Parathyroid adenoma (tissue), 2 donors: ENCODE measurements at regions not wholly inside any gene's neighbourhood (a gene's known extent, or its start where the extent isn't known, plus 50 kb on each side); places are given as distances from the start of the nearest gene placed in this dataset.

Experiments
- H2AFZ ChIP-seq: fragments of 300-600 bp; sonication (generic); one replicate; pipeline ENCODE4 v1.7.0; 2017; ENCODE audit warnings: antibody characterized with exemption, mild to moderate bottlenecking
- H3K27ac ChIP-seq: fragments of 300-600 bp; sonication (generic); one replicate; pipeline ENCODE4 v1.7.0; 2017
- H3K27me3 ChIP-seq: fragments of 300-600 bp; sonication (generic); one replicate; pipeline ENCODE4 v1.7.0; 2017; ENCODE audit warnings: low read length; ENCODE audit not compliant: control insufficient read depth, insufficient read depth
- H3K36me3 ChIP-seq: fragments of 300-600 bp; sonication (generic); one replicate; pipeline ENCODE4 v1.7.0; 2017; ENCODE audit warnings: low read length; ENCODE audit not compliant: control insufficient read depth, insufficient read depth
- H3K4me1 ChIP-seq: fragments of 300-600 bp; sonication (generic); one replicate; pipeline ENCODE4 v1.7.0; 2017; ENCODE audit warnings: control low read depth
- H3K4me2 ChIP-seq: fragments of 300-600 bp; sonication (generic); one replicate; pipeline ENCODE4 v1.7.0; 2017; ENCODE audit warnings: low read length
- H3K4me3 ChIP-seq: fragments of 300-600 bp; sonication (generic); one replicate; pipeline ENCODE4 v1.7.0; 2017; ENCODE audit warnings: low read depth, low read length
- H3K79me2 ChIP-seq: fragments of 300-600 bp; sonication (generic); one replicate; pipeline ENCODE4 v1.7.0; 2017; ENCODE audit warnings: control low read depth
- H3K9ac ChIP-seq: fragments of 300-600 bp; sonication (generic); one replicate; pipeline ENCODE4 v1.7.0; 2017; ENCODE audit warnings: mild to moderate bottlenecking
- H3K9me3 ChIP-seq: fragments of 300-600 bp; sonication (generic); one replicate; pipeline ENCODE4 v1.7.0; 2017; ENCODE audit warnings: low read length; ENCODE audit not compliant: control insufficient read depth
- TF ChIP-seq, protein P1 (sequence below): fragments of 300-600 bp; sonication (generic); IDR thresholded peaks from one replicate; pipeline ENCODE4 v1.7.0; 2017; ENCODE audit warnings: antibody characterized with exemption, mild to moderate bottlenecking
- donor health status: primary hyperparathyroidism.

DNA sequence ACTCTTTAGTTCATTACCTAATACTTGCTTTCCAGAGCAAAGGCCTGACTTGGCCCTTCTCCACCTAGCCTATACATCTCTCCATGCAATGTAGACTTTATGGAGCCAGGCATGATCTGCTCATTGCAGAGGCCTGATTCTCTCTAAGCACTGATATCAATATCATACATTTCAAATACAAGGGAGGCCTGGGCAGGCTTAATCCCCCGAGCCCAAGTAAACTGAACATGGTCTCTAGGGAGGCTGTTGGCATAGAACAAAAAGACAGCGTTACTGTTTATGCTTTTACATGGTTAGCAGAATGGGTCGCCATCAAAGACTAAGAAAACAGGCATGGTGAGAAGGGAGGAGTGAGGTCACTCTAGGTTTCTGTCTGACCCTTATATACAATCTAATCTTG lies 695.1 kb downstream of the ZEB2 start:
- H3K79me2 ChIP-seq, result no peaks in the 10 kb centered on the region
- no peak overlapping the region for H3K27ac ChIP-seq
- no peak overlapping the region for H3K9ac ChIP-seq
- H2AFZ ChIP-seq, result no peak overlapping the region
- TF ChIP-seq, protein P1, sequence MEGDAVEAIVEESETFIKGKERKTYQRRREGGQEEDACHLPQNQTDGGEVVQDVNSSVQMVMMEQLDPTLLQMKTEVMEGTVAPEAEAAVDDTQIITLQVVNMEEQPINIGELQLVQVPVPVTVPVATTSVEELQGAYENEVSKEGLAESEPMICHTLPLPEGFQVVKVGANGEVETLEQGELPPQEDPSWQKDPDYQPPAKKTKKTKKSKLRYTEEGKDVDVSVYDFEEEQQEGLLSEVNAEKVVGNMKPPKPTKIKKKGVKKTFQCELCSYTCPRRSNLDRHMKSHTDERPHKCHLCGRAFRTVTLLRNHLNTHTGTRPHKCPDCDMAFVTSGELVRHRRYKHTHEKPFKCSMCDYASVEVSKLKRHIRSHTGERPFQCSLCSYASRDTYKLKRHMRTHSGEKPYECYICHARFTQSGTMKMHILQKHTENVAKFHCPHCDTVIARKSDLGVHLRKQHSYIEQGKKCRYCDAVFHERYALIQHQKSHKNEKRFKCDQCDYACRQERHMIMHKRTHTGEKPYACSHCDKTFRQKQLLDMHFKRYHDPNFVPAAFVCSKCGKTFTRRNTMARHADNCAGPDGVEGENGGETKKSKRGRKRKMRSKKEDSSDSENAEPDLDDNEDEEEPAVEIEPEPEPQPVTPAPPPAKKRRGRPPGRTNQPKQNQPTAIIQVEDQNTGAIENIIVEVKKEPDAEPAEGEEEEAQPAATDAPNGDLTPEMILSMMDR, result no peak
- H3K27me3 ChIP-seq, result no peaks in the 10 kb centered on the region
- no peaks in the 10 kb centered on the region for H3K36me3 ChIP-seq
- no peaks in the 10 kb centered on the region for H3K4me1 ChIP-seq
- H3K4me3 ChIP-seq, result no peak overlapping the region
- H3K4me2 ChIP-seq, result no peak overlapping the region
- no peaks in the 10 kb centered on the region for H3K9me3 ChIP-seq

DNA sequence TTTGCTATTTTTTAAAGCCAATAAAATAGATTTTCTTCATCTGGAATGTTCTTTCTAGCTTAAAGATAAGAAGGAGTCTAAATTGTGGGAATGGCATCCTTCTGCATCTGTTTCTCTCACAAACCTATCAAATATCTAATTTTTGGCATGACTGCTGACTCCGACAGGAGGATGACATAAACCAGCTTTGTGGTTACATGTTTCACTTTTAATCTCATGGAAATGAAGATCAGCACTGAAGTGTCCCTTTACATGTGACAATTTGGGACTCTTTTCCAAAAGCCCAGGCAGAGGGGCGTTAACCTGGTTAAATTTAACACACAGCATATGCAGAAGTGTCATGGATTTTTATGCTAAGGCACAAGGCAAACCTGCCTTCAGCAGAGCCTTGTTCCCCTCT lies 694.7 kb downstream of the ARHGAP15 start:
- TF ChIP-seq, protein P1, result no peak
- no peak overlapping the region for H2AFZ ChIP-seq
- no peak overlapping the region for H3K4me3 ChIP-seq
- no peaks in the 10 kb centered on the region for H3K4me1 ChIP-seq
- no peak overlapping the region for H3K9ac ChIP-seq
- no peak overlapping the region for H3K4me2 ChIP-seq
- H3K36me3 ChIP-seq, result no peaks in the 10 kb centered on the region
- H3K27ac ChIP-seq, result no peak overlapping the region
- no peaks in the 10 kb centered on the region for H3K79me2 ChIP-seq
- H3K27me3 ChIP-seq, result no peaks in the 10 kb centered on the region
- no peaks in the 10 kb centered on the region for H3K9me3 ChIP-seq

DNA sequence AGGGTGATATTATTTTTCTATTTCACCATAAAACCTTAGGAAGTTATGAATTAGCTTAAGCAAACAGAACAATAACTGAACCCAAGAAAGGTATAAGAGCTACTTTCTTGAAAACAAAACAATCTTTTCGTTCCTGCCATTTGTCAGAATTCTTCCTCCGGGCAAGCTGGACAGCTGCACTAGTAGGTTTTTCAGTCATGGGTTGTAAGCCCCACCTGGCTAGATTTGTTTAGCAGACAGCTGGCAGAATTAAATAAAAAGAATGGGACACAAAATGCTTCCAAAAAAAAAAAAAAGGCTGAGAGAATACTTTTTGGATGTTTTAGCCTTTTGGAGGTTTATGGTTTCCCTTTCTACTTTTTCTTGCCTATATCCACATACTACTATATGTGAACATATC lies 694.1 kb downstream of the ARHGAP15 start:
- Histone ChIP-seq H3K79me2 (no peaks in the 10 kb centered on the region), H3K27me3 (no peaks in the 10 kb centered on the region), H3K4me1 (no peaks in the 10 kb centered on the region), H3K27ac (no peak overlapping the region), H3K9me3 (no peaks in the 10 kb centered on the region), H3K36me3 (no peaks in the 10 kb centered on the region), H2AFZ (no peak overlapping the region), H3K4me3 (no peak overlapping the region), H3K4me2 (no peak overlapping the region), H3K9ac (no peak overlapping the region)
- TF ChIP-seq, protein P1, result no peak

DNA sequence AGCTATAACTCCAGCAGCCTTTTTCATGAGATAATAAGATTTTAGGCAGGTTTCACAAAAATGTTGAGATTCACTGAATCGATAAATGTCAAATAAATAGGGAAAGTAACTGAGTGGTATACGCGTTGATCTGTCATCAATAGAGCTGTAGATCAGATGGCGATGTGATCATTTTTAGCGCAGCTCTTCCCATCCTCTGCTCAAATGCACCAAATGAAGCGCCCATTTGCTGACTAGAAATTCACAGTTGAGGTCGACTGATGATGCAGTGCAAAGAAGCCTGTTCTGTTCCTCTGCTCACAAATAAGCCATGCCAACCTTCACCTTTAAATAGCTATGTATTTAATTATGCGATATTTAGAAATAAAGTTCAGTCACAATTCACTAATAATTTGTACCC lies 693.5 kb downstream of the ARHGAP15 start:
- no peaks in the 10 kb centered on the region for H3K27me3 ChIP-seq
- H3K4me2 ChIP-seq, result no peak overlapping the region
- no peak overlapping the region for H3K27ac ChIP-seq
- H3K9me3 ChIP-seq, result no peaks in the 10 kb centered on the region
- H3K9ac ChIP-seq, result no peak overlapping the region
- TF ChIP-seq, protein P1, result no peak
- H2AFZ ChIP-seq, result no peak overlapping the region
- no peaks in the 10 kb centered on the region for H3K36me3 ChIP-seq
- no peak overlapping the region for H3K4me3 ChIP-seq
- H3K79me2 ChIP-seq, result no peaks in the 10 kb centered on the region
- no peaks in the 10 kb centered on the region for H3K4me1 ChIP-seq

DNA sequence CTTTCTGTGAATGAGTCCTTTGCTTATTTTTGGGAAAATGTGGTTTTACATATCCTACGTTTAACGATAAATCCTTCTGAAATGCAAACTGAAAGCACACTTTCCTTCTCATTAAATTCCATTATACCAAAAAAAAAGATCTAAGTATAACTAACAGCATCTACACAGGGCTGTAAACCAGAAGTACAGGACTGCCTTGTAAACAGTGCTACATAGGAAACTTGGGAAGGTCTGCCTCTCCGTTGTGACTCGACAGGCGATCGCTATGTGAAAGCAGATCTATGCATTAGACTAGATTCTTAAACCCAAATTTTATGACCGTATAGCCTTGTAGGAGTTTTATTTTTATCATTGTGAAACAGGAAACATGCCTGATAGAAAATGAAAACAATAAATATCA lies 690.5 kb downstream of the ARHGAP15 start:
- no peaks in the 10 kb centered on the region for H3K4me1 ChIP-seq
- H3K27ac ChIP-seq, result no peak overlapping the region
- no peaks in the 10 kb centered on the region for H3K9me3 ChIP-seq
- TF ChIP-seq, protein P1, result no peak
- H3K36me3 ChIP-seq, result no peaks in the 10 kb centered on the region
- no peak overlapping the region for H3K4me3 ChIP-seq
- H2AFZ ChIP-seq, result no peak overlapping the region
- no peaks in the 10 kb centered on the region for H3K27me3 ChIP-seq
- no peaks in the 10 kb centered on the region for H3K79me2 ChIP-seq
- H3K4me2 ChIP-seq, result no peak overlapping the region
- no peak overlapping the region for H3K9ac ChIP-seq
